ENCODE measurements at regions not wholly inside any gene's neighbourhood (a gene's known extent, or its start where the extent isn't known, plus 50 kb on each side); places are given as distances from the start of the nearest gene placed in this dataset.

GRCh38 chr1:25100151-25100833 lies 132.0 kb downstream of the SYF2 start:
- H3K27ac ChIP-seq (ENCODE audit: low read length): no peak overlapping the region
- no peaks in the 10 kb centered on the region for H3K27me3 ChIP-seq (ENCODE audit: low read depth, low read length)
- peaks cover 0 to 2% of the 10 kb centered on the region in 2 donors for H3K9me3 ChIP-seq (ENCODE audit: control insufficient read depth in 1 of 2, low read length in 2 of 2)
- no peaks in the 10 kb centered on the region for H3K36me3 ChIP-seq (ENCODE audit: control insufficient read depth in 1 of 2, insufficient read depth in 2 of 2, low read length in 2 of 2)
- no peaks in the 10 kb centered on the region for H3K4me1 ChIP-seq (ENCODE audit: control insufficient read depth in 1 of 2, insufficient read depth in 2 of 2, low read length in 2 of 2)
- H3K4me3 ChIP-seq (ENCODE audit: low read depth in 1 of 2, low read length in 2 of 2): no peak overlapping the region

- H3K9me3 ChIP-seq (ENCODE audit: control insufficient read depth in 1 of 2, low read length in 2 of 2): peaks cover 0 to 2% of the 10 kb centered on the region in 2 donors
- no peaks in the 10 kb centered on the region for H3K4me1 ChIP-seq (ENCODE audit: control insufficient read depth in 1 of 2, insufficient read depth in 2 of 2, low read length in 2 of 2)
- H3K27ac ChIP-seq (ENCODE audit: low read length): no peak overlapping the region
- no peak overlapping the region for H3K4me3 ChIP-seq (ENCODE audit: low read depth in 1 of 2, low read length in 2 of 2)
- H3K27me3 ChIP-seq (ENCODE audit: low read depth, low read length): no peaks in the 10 kb centered on the region
- H3K36me3 ChIP-seq (ENCODE audit: control insufficient read depth in 1 of 2, insufficient read depth in 2 of 2, low read length in 2 of 2): no peaks in the 10 kb centered on the region
These were observed 132.9 kb downstream of the SYF2 start for GRCh38 chr1:25099343-25099951.

DNA sequence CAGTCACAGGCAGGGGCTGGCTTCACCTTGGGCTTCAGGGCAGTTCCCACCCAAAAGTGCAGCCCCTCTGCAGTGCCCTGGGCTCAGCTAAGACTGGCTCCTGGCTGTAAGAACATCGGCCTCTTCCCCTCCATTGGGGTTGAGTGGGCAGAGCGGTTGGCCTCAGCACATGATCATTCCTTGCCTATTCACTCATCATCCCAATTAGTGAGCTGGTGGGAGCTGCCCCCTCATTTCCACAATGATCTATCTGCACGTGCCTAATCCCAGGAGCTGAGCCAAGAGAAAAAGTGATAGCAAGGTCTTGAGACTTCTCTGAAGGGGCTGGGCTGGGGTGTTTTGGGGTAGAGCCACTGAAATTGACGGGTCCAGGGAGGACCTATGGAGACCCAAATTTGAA lies 133.6 kb downstream of the SYF2 start:
- H3K4me3 ChIP-seq (ENCODE audit: low read depth in 1 of 2, low read length in 2 of 2): no peak overlapping the region
- peaks cover 0 to 2% of the 10 kb centered on the region in 2 donors for H3K9me3 ChIP-seq (ENCODE audit: control insufficient read depth in 1 of 2, low read length in 2 of 2)
- no peak overlapping the region for H3K27ac ChIP-seq (ENCODE audit: low read length)
- H3K36me3 ChIP-seq (ENCODE audit: control insufficient read depth in 1 of 2, insufficient read depth in 2 of 2, low read length in 2 of 2): no peaks in the 10 kb centered on the region
- H3K27me3 ChIP-seq (ENCODE audit: low read depth, low read length): no peaks in the 10 kb centered on the region
- no peaks in the 10 kb centered on the region for H3K4me1 ChIP-seq (ENCODE audit: control insufficient read depth in 1 of 2, insufficient read depth in 2 of 2, low read length in 2 of 2)

- no peaks in the 10 kb centered on the region for H3K27me3 ChIP-seq (ENCODE audit: low read depth, low read length)
- H3K4me3 ChIP-seq (ENCODE audit: low read depth in 1 of 2, low read length in 2 of 2): no peak overlapping the region
- H3K27ac ChIP-seq (ENCODE audit: low read length): no peak overlapping the region
- no peaks in the 10 kb centered on the region for H3K36me3 ChIP-seq (ENCODE audit: control insufficient read depth in 1 of 2, insufficient read depth in 2 of 2, low read length in 2 of 2)
- no peaks in the 10 kb centered on the region for H3K4me1 ChIP-seq (ENCODE audit: control insufficient read depth in 1 of 2, insufficient read depth in 2 of 2, low read length in 2 of 2)
- peaks cover 0 to 2% of the 10 kb centered on the region in 2 donors for H3K9me3 ChIP-seq (ENCODE audit: control insufficient read depth in 1 of 2, low read length in 2 of 2)
These were observed 135.8 kb downstream of the SYF2 start for GRCh38 chr1:25096307-25097150.

GRCh38 chr1:25095635-25096200 lies 136.6 kb downstream of the SYF2 start:
- Histone ChIP-seq H3K36me3 (ENCODE audit: control insufficient read depth in 1 of 2, insufficient read depth in 2 of 2, low read length in 2 of 2) (no peaks in the 10 kb centered on the region), H3K4me3 (ENCODE audit: low read depth in 1 of 2, low read length in 2 of 2) (no peak overlapping the region), H3K4me1 (ENCODE audit: control insufficient read depth in 1 of 2, insufficient read depth in 2 of 2, low read length in 2 of 2) (no peaks in the 10 kb centered on the region), H3K27ac (ENCODE audit: low read length) (no peak overlapping the region), H3K27me3 (ENCODE audit: low read depth, low read length) (no peaks in the 10 kb centered on the region), H3K9me3 (ENCODE audit: control insufficient read depth in 1 of 2, low read length in 2 of 2) (peaks cover 0 to 2% of the 10 kb centered on the region in 2 donors)

DNA sequence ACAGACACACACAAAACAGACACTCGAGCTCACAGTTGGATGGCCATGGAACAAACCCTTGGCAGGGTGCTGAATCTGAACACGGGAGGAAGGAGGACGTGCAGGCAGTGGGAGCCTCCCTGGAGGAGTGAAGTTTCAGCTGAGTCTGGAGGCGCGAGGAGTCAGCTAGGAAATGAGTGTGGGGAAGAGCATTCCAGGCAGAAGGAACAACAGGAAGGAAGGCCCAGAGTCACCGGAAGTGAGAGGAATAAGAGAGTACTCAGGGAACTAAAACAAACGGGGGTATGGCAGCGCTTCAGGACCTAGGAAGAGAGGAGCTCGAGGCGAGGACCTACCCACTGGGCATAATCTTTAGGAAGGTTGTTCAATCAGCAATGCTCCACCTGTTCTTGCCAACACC lies 137.3 kb downstream of the SYF2 start:
- Histone ChIP-seq H3K27me3 (ENCODE audit: low read depth, low read length) (no peaks in the 10 kb centered on the region), H3K4me1 (ENCODE audit: control insufficient read depth in 1 of 2, insufficient read depth in 2 of 2, low read length in 2 of 2) (no peaks in the 10 kb centered on the region), H3K36me3 (ENCODE audit: control insufficient read depth in 1 of 2, insufficient read depth in 2 of 2, low read length in 2 of 2) (no peaks in the 10 kb centered on the region), H3K9me3 (ENCODE audit: control insufficient read depth in 1 of 2, low read length in 2 of 2) (peaks cover 0 to 2% of the 10 kb centered on the region in 2 donors), H3K4me3 (ENCODE audit: low read depth in 1 of 2, low read length in 2 of 2) (no peak overlapping the region), H3K27ac (ENCODE audit: low read length) (no peak overlapping the region)

GRCh38 chr1:25094229-25094628 lies 138.1 kb downstream of the SYF2 start:
- H3K27ac ChIP-seq (ENCODE audit: low read length): no peak overlapping the region
- H3K4me3 ChIP-seq (ENCODE audit: low read depth in 1 of 2, low read length in 2 of 2): no peak overlapping the region
- no peaks in the 10 kb centered on the region for H3K27me3 ChIP-seq (ENCODE audit: low read depth, low read length)
- H3K9me3 ChIP-seq (ENCODE audit: control insufficient read depth in 1 of 2, low read length in 2 of 2): peaks cover 0 to 2% of the 10 kb centered on the region in 2 donors
- H3K4me1 ChIP-seq (ENCODE audit: control insufficient read depth in 1 of 2, insufficient read depth in 2 of 2, low read length in 2 of 2): no peaks in the 10 kb centered on the region
- H3K36me3 ChIP-seq (ENCODE audit: control insufficient read depth in 1 of 2, insufficient read depth in 2 of 2, low read length in 2 of 2): no peaks in the 10 kb centered on the region

- H3K27ac ChIP-seq (ENCODE audit: low read length): no peak overlapping the region
- no peaks in the 10 kb centered on the region for H3K36me3 ChIP-seq (ENCODE audit: control insufficient read depth in 1 of 2, insufficient read depth in 2 of 2, low read length in 2 of 2)
- H3K27me3 ChIP-seq (ENCODE audit: low read depth, low read length): no peaks in the 10 kb centered on the region
- H3K9me3 ChIP-seq (ENCODE audit: control insufficient read depth in 1 of 2, low read length in 2 of 2): peaks cover 0 to 2% of the 10 kb centered on the region in 2 donors
- no peak overlapping the region for H3K4me3 ChIP-seq (ENCODE audit: low read depth in 1 of 2, low read length in 2 of 2)
- no peaks in the 10 kb centered on the region for H3K4me1 ChIP-seq (ENCODE audit: control insufficient read depth in 1 of 2, insufficient read depth in 2 of 2, low read length in 2 of 2)
These were observed 140.6 kb downstream of the SYF2 start for GRCh38 chr1:25091658-25092057.

DNA sequence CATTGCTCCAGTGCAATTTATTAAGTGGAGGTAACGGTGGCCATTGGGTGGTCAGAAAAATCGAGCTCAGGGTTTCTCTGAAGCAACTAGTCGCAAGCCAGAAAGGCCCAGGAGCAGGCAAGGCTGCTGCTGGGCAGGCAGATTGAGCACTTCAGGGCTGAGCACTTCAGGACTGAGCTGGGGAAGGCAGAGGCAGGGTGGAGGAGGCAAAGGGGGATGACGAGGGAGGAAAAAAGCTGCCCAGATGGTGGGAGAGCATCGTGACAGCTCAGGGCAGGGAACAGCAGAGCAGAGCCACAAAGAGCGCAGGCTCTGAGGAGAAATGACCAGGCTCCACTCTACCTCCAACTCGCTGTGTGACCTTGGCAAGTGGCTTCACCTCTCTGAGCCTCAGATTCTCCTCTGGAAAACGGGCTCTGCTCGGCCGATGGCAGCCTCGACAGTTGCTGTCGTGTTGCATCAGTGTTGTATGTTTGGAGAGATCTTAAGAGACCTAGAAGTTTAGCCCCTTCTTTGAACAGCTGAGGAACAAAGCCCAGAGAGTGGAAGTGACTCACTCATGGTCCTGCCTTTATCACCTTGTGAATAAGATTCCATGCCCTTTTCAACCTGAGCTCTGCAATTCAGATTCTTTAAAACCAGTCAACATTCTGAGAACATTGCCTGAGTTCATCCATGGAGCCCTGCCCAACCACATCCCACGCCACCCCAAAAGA lies 141.4 kb downstream of the SYF2 start:
- Histone ChIP-seq H3K4me3 (ENCODE audit: low read depth in 1 of 2, low read length in 2 of 2) (no peak overlapping the region), H3K4me1 (ENCODE audit: control insufficient read depth in 1 of 2, insufficient read depth in 2 of 2, low read length in 2 of 2) (no peaks in the 10 kb centered on the region), H3K36me3 (ENCODE audit: control insufficient read depth in 1 of 2, insufficient read depth in 2 of 2, low read length in 2 of 2) (no peaks in the 10 kb centered on the region), H3K27me3 (ENCODE audit: low read depth, low read length) (no peaks in the 10 kb centered on the region), H3K27ac (ENCODE audit: low read length) (no peak overlapping the region), H3K9me3 (ENCODE audit: control insufficient read depth in 1 of 2, low read length in 2 of 2) (no peaks in the 10 kb centered on the region)

DNA sequence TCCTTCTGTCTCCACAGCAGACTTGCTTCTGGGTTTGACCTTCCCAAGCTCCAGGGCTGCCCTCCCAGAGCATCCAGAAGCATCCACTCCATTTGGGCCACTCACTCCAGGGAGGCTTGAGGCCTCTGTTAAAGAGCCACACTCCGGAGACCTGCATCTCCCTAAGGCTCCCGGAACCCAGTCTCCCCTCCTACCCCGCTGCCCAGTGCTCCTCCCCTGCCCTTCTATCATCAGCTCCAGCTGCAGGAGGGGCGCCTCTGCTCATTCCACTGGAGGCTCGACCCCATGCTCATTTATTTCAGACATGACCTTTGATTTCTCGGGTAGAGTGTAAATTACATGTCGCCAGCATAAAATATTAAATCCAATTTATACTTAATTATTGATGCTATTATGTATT lies 142.5 kb downstream of the SYF2 start:
- no peaks in the 10 kb centered on the region for H3K4me1 ChIP-seq (ENCODE audit: control insufficient read depth in 1 of 2, insufficient read depth in 2 of 2, low read length in 2 of 2)
- H3K9me3 ChIP-seq (ENCODE audit: control insufficient read depth in 1 of 2, low read length in 2 of 2): no peaks in the 10 kb centered on the region
- H3K36me3 ChIP-seq (ENCODE audit: control insufficient read depth in 1 of 2, insufficient read depth in 2 of 2, low read length in 2 of 2): no peaks in the 10 kb centered on the region
- no peaks in the 10 kb centered on the region for H3K27me3 ChIP-seq (ENCODE audit: low read depth, low read length)
- H3K27ac ChIP-seq (ENCODE audit: low read length): no peak overlapping the region
- H3K4me3 ChIP-seq (ENCODE audit: low read depth in 1 of 2, low read length in 2 of 2): no peak overlapping the region

- no peak overlapping the region for H3K4me3 ChIP-seq (ENCODE audit: low read depth in 1 of 2, low read length in 2 of 2)
- no peaks in the 10 kb centered on the region for H3K9me3 ChIP-seq (ENCODE audit: control insufficient read depth in 1 of 2, low read length in 2 of 2)
- H3K27ac ChIP-seq (ENCODE audit: low read length): no peak overlapping the region
- no peaks in the 10 kb centered on the region for H3K4me1 ChIP-seq (ENCODE audit: control insufficient read depth in 1 of 2, insufficient read depth in 2 of 2, low read length in 2 of 2)
- no peaks in the 10 kb centered on the region for H3K36me3 ChIP-seq (ENCODE audit: control insufficient read depth in 1 of 2, insufficient read depth in 2 of 2, low read length in 2 of 2)
- no peaks in the 10 kb centered on the region for H3K27me3 ChIP-seq (ENCODE audit: low read depth, low read length)
These were observed 143.4 kb downstream of the SYF2 start for GRCh38 chr1:25088946-25089345.

Data from muscle layer of duodenum (tissue), 2 donors.